HFFc6 (cell line): ENCODE measurements at regions not wholly inside any gene's neighbourhood (a gene's known extent, or its start where the extent isn't known, plus 50 kb on each side); places are given as distances from the start of the nearest gene placed in this dataset.

Source experiments
- DNase-seq: peaks from one replicate; pipeline ENCODE4 v3.0.0-alpha.2; 2018
- H3K27ac Mint-ChIP-seq: 2 replicates; pipeline ENCODE4 v1.8.0; 2020; ENCODE audit warnings: mild to moderate bottlenecking, mixed read lengths
- H3K27me3 Mint-ChIP-seq: 2 replicates; pipeline ENCODE4 v1.8.0; 2021; ENCODE audit warnings: mild to moderate bottlenecking, moderate library complexity, mixed read lengths; ENCODE audit not compliant: insufficient read depth
- H3K36me3 Mint-ChIP-seq: 2 replicates; pipeline ENCODE4 v1.8.0; 2021; ENCODE audit warnings: low read depth, mixed read lengths
- H3K4me1 Mint-ChIP-seq: 2 replicates; pipeline ENCODE4 v1.8.0; 2020; ENCODE audit warnings: low read depth, mixed read lengths
- H3K4me3 Mint-ChIP-seq: 2 replicates; pipeline ENCODE4 v1.8.0; 2020; ENCODE audit warnings: mild to moderate bottlenecking, moderate library complexity, mixed read lengths
- H3K9me3 Mint-ChIP-seq: 2 replicates; pipeline ENCODE4 v1.8.0; 2020; ENCODE audit warnings: mild to moderate bottlenecking, mixed read lengths
- CTCF ChIP-seq: fragments of 200-600 bp; sonication (generic); IDR thresholded peaks from 2 replicates; pipeline ENCODE4 v1.5.0; 2021; ENCODE audit warnings: antibody characterized with exemption, mild to moderate bottlenecking

- DNase-seq: no peak
- Mint-ChIP-seq H3K9me3 (peaks cover 40% of the 10 kb centered on the region), H3K4me1 (no peaks in the 10 kb centered on the region), H3K27me3 (no peaks in the 10 kb centered on the region; the same call in 1 of the 2 replicates), H3K27ac (no peak overlapping the region), H3K4me3 (no peak overlapping the region), H3K36me3 (no peaks in the 10 kb centered on the region)
- no peak for TF ChIP-seq CTCF
Measured at GRCh38 chr16:9419161-9419560, 327.7 kb downstream of the HAPSTR1 start.

DNA sequence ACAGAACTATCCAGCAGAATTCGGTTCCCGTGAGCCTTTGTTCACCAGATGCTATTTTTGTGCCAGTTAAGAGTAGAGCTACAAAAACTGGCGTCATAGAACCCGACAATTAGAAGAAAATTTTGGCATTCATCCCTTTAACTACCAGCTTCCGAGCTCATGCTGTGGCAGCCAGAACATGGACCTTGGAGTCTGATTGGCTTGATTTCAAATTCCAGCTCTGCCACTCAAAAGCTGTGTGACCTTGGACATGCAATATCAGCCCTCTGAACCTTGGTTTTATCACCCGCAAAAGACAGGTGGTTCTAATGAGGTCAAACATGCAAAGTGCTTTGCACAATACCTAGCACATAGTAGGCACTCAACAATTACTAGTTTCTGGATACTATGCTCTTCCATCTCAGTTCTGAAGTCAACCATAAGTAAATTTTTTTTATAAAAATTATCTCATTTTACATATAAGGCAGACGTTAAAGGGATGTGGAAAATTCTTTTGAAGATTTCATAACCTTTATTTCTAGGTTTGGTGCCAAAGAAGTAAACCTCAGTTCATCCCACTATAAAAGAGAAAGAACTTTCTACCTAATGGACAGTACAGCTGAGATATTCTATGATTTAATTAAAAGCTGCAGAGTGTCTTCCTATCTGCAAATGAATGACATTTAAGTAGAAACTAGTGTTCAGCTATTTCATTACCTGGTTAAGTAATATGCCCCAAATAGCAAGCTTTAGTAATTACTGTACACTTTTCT, 331.5 kb downstream of the HAPSTR1 start:
- Mint-ChIP-seq H3K4me3 (no peak overlapping the region), H3K9me3 (peaks cover 38% of the 10 kb centered on the region)

GRCh38 chr16:9425236-9425635, 333.8 kb downstream of the HAPSTR1 start:
- Mint-ChIP-seq H3K4me1 (no peaks in the 10 kb centered on the region), H3K36me3 (no peaks in the 10 kb centered on the region), H3K4me3 (no peak overlapping the region), H3K27me3 (no peaks in the 10 kb centered on the region; the same call in 1 of the 2 replicates), H3K9me3 (peaks cover 25% of the 10 kb centered on the region), H3K27ac (no peak overlapping the region)
- no peak for DNase-seq
- TF ChIP-seq CTCF: no peak

More for the DNA sequence above, 331.5 kb downstream of the HAPSTR1 start:
- H3K27ac Mint-ChIP-seq: no peak overlapping the region
- no peaks in the 10 kb centered on the region; the same call in 1 of the 2 replicates for H3K27me3 Mint-ChIP-seq
- TF ChIP-seq CTCF: no peak
- no peaks in the 10 kb centered on the region for H3K4me1 Mint-ChIP-seq
- DNase-seq: no peak
- H3K36me3 Mint-ChIP-seq: no peaks in the 10 kb centered on the region

DNA sequence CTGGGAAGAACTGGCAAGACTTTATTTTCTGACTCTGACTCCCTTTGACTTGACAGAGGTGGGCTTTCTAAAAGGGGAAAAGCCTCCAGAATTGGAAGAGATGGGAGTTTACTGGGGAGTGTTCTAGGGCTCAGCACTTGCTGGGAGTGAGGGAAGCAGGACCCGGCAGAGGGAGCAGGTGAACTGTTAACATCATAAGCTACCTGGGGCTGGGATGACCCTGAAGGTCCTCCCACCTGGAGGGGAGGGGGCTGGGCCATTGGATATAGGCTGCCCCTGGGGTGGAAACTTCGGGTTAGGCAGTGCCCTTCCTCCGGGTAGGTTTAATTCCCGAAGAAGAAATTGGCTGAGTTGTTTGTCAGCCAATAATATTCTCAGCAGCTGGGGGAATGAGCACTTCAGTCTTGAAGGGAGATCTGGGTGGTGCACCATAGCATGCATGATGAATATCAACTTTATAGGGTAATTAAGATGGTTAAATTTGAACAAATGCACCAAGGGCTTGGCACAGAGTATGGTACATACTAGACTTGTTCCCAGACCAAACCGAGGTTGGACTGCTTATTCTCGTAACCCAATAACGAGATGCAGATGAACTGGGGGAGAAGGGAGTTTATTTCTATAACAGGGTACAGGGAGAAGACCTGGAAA, 337.0 kb downstream of the HAPSTR1 start:
- Mint-ChIP-seq H3K27me3 (no peaks in the 10 kb centered on the region; the same call in 1 of the 2 replicates), H3K9me3 (peaks cover 31% of the 10 kb centered on the region), H3K27ac (no peak overlapping the region), H3K4me3 (no peak overlapping the region), H3K36me3 (no peaks in the 10 kb centered on the region), H3K4me1 (no peaks in the 10 kb centered on the region)
- no peak for TF ChIP-seq CTCF
- DNase-seq: no peak

DNA sequence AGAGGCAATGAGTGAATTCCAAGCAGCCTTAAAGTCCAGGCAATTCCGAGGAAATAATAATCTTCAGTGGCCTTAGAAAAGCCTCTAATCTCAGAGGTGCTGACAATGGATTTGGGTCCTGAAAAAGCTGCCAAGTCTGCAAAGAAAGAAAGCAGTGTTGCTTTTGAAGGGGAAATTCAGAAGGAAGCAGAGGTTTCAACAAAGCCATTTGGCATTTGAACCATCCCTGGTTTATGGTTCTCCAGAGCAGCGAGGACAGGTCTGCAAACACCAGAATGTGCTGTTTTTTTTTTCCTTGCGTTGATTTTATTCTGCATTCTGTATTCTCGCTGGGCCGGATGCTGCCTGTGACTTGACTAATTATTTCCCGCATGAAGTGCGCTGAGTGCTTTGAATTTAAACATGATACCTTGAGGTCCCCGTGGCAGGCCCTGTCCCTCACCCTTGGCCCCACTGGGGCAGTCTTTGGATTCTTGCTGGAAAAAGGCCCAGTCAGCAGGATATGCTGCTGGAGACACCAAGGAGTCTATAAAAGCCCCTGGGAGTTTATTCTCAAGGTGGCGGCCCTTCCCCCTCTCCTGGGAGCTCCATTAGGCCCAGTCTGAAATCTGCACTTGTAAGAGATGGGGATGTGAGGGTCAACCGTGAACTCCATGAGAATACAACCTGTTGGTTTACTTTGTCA, 338.3 kb downstream of the HAPSTR1 start:
- Mint-ChIP-seq H3K36me3 (no peaks in the 10 kb centered on the region), H3K27ac (no peak overlapping the region), H3K27me3 (no peaks in the 10 kb centered on the region; the same call in 1 of the 2 replicates), H3K4me3 (no peak overlapping the region), H3K9me3 (peaks cover 36% of the 10 kb centered on the region), H3K4me1 (no peaks in the 10 kb centered on the region)
- DNase-seq: no peak
- no peak for TF ChIP-seq CTCF
